Uterus (tissue), 2 donors: ENCODE measurements at regions not wholly inside any gene's neighbourhood (a gene's known extent, or its start where the extent isn't known, plus 50 kb on each side); places are given as distances from the start of the nearest gene placed in this dataset.

Source experiments
- CTCF ChIP-seq, 4 experiments: fragments of 200-600 bp in 2 of 4; fragments of 450-650 bp in 2 of 4; sonication (generic) in 2 of 4; IDR thresholded peaks; one replicate each; pipeline ENCODE4 v1.5.1; 2016 to 2019; ENCODE audit warnings: antibody characterized with exemption in 4 of 4, mild to moderate bottlenecking in 2 of 4, moderate library complexity in 1 of 4
- POLR2A ChIP-seq, 2 donors: fragments of 450-650 bp; IDR thresholded peaks; one replicate each; pipeline ENCODE4 v1.6.1; 2016; ENCODE audit warnings: antibody characterized with exemption in 2 of 2, mild to moderate bottlenecking in 1 of 2, moderate library complexity in 1 of 2

DNA sequence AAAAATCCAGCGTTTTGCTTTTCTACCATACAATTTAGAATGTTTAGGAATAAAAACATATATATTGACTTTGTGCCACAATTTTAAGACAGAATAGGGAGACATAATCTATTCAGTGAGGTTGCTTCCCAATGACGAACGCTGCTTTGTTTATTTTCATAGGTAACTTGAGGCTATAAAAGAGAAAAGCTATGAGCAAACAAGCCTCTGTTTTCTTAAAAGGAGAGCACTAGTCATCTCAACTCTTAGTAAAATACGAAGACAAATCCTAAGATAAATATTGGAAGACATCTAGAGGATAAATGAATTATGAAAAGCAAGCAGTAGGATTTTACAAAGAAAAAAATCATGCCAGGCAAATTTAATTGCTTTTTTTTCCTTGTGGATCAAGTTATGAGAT, 363.6 kb downstream of the ANXA1 start:
- TF ChIP-seq CTCF (IDR thresholded peaks at IDR 0.05) = no peak
- no peak for TF ChIP-seq POLR2A (IDR thresholded peaks at IDR 0.05)
